Keratinocyte (primary cell): ENCODE measurements at regions not wholly inside any gene's neighbourhood (a gene's known extent, or its start where the extent isn't known, plus 50 kb on each side); places are given as distances from the start of the nearest gene placed in this dataset.

Source experiments
- DNase-seq: peaks from one replicate; pipeline ENCODE4 v3.0.0-alpha.2; 2011; ENCODE audit warnings: low read depth, missing footprints, low spot score
- FAIRE-seq: peaks from 2 replicates; lab custom pipeline; 2011; peaks lifted over from hg19 to GRCh38; lab: Jason Lieb, UNC
- H2AFZ ChIP-seq: 2 replicates; pipeline ENCODE4 v1.6.0; 2012; ENCODE audit warnings: low read length, control low read depth, inconsistent platforms; ENCODE audit not compliant: control insufficient read depth
- H3K27ac ChIP-seq: 2 replicates; pipeline ENCODE4 v1.5.1; 2011; ENCODE audit warnings: low read length; ENCODE audit not compliant: control insufficient read depth, insufficient read depth
- H3K27me3 ChIP-seq: 3 replicates; pipeline ENCODE4 v1.6.0; 2011; ENCODE audit warnings: low read length; ENCODE audit not compliant: control insufficient read depth, insufficient read depth; ENCODE audit errors: extremely low read depth
- H3K36me3 ChIP-seq, 2 experiments: 2 replicates in 1 of 2; 3 replicates in 1 of 2; pipeline ENCODE4 v1.5.1; 2011; ENCODE audit warnings: low read length in 2 of 2, mild to moderate bottlenecking in 1 of 2; ENCODE audit not compliant: control insufficient read depth in 2 of 2, insufficient read depth in 2 of 2; ENCODE audit errors: extremely low read depth in 1 of 2
- H3K4me1 ChIP-seq: 3 replicates; pipeline ENCODE4 v1.5.1; 2011; ENCODE audit warnings: low read length; ENCODE audit not compliant: control insufficient read depth, insufficient read depth; ENCODE audit errors: extremely low read depth
- H3K4me2 ChIP-seq: 3 replicates; pipeline ENCODE4 v1.6.0; 2011; ENCODE audit warnings: low read depth, low read length; ENCODE audit not compliant: control insufficient read depth, insufficient read depth; ENCODE audit errors: extremely low read depth
- H3K4me3 ChIP-seq, 3 experiments: fragments of 200-600 bp in 1 of 3; sonication (generic) in 1 of 3; 2 replicates in 2 of 3; 3 replicates in 1 of 3; pipeline ENCODE4 v1.5.1; 2011 to 2016; ENCODE audit warnings: low read length in 3 of 3, mild to moderate bottlenecking in 3 of 3, control low read depth in 2 of 3, inconsistent platforms in 1 of 3, low read depth in 1 of 3, mixed read lengths in 1 of 3, mixed run types in 1 of 3, moderate library complexity in 1 of 3; ENCODE audit not compliant: control insufficient read depth in 2 of 3, insufficient read depth in 2 of 3; ENCODE audit errors: extremely low read depth in 1 of 3
- H3K79me2 ChIP-seq: 2 replicates; pipeline ENCODE4 v1.6.0; 2012; ENCODE audit warnings: low read length; ENCODE audit not compliant: control insufficient read depth, insufficient read depth
- H3K9ac ChIP-seq: 3 replicates; pipeline ENCODE4 v1.6.0; 2011; ENCODE audit warnings: low read length; ENCODE audit not compliant: control insufficient read depth, insufficient read depth; ENCODE audit errors: extremely low read depth
- H3K9me1 ChIP-seq: 3 replicates; pipeline ENCODE4 v1.6.0; 2011; ENCODE audit warnings: low read length; ENCODE audit not compliant: control insufficient read depth, insufficient read depth; ENCODE audit errors: extremely low read depth
- H3K9me3 ChIP-seq: 2 replicates; pipeline ENCODE4 v1.5.1; 2012; ENCODE audit warnings: low read depth, low read length; ENCODE audit not compliant: control insufficient read depth
- H4K20me1 ChIP-seq: 3 replicates; pipeline ENCODE4 v1.6.0; 2011; ENCODE audit warnings: low read length; ENCODE audit not compliant: control insufficient read depth, insufficient read depth; ENCODE audit errors: extremely low read depth
- CTCF ChIP-seq, 3 experiments: IDR thresholded peaks in 1 of 3; conservative IDR thresholded peaks in 1 of 3; optimal IDR thresholded peaks in 1 of 3; 2 replicates in 2 of 3; 3 replicates in 1 of 3; pipeline versions ENCODE3 to v1.5.1; 2011; ENCODE audit warnings: low read length in 3 of 3, mild to moderate bottlenecking in 3 of 3, moderate library complexity in 2 of 3, control low read depth in 1 of 3, inconsistent platforms in 1 of 3; ENCODE audit not compliant: insufficient read depth in 2 of 3; ENCODE audit errors: extremely low read depth in 1 of 3
- EZH2 ChIP-seq: IDR thresholded peaks from one replicate; pipeline ENCODE4 v1.6.1; 2012; ENCODE audit warnings: inconsistent platforms, mild to moderate bottlenecking, low read length, moderate library complexity
- dilution Hi-C: fragments of 300-500 bp; cut with MboI; formaldehyde crosslinking; loops from one replicate; pipeline ENCODE4 v1.7.0; 2020; ENCODE audit warnings: low sequenced_read_pairs; ENCODE audit not compliant: extremely low pct_ligation_motif_present

GRCh38 chr7:109996927-109997326 lies 1094.0 kb upstream of the LRRN3 start:
- TF ChIP-seq CTCF (optimal IDR thresholded peaks at IDR 0.05 in 1 of 3, IDR thresholded peaks at IDR 0.05 in 1 of 3, conservative IDR thresholded peaks at IDR 0.05 in 1 of 3; ENCODE audit: extremely low read depth in 1 of 3, insufficient read depth in 2 of 3, low read length in 3 of 3) (no peak), EZH2 (no peak)
- Histone ChIP-seq H3K4me2 (no peak overlapping the region), H3K27ac (no peak overlapping the region), H3K4me1 (no peaks in the 10 kb centered on the region), H2AFZ (no peak overlapping the region), H3K9me3 (no peaks in the 10 kb centered on the region), H3K9ac (no peak overlapping the region), H3K27me3 (no peaks in the 10 kb centered on the region), H3K79me2 (no peaks in the 10 kb centered on the region), H3K4me3 (no peak overlapping the region), H4K20me1 (no peaks in the 10 kb centered on the region), H3K9me1 (no peaks in the 10 kb centered on the region), H3K36me3 (no peaks in the 10 kb centered on the region)
- DNase-seq (no peak), FAIRE-seq (no peak)
- dilution Hi-C loops = no loop called here

GRCh38 chr7:109997837-109998236 lies 1093.1 kb upstream of the LRRN3 start:
- Histone ChIP-seq H3K27ac (no peak overlapping the region), H2AFZ (no peak overlapping the region), H3K4me2 (no peak overlapping the region), H4K20me1 (no peaks in the 10 kb centered on the region), H3K9me1 (no peaks in the 10 kb centered on the region), H3K4me3 (no peak overlapping the region), H3K4me1 (no peaks in the 10 kb centered on the region), H3K9me3 (no peaks in the 10 kb centered on the region), H3K79me2 (no peaks in the 10 kb centered on the region), H3K27me3 (no peaks in the 10 kb centered on the region), H3K9ac (no peak overlapping the region), H3K36me3 (no peaks in the 10 kb centered on the region)
- DNase-seq (no peak), FAIRE-seq (no peak)
- dilution Hi-C loops = no loop called here
- TF ChIP-seq CTCF (optimal IDR thresholded peaks at IDR 0.05 in 1 of 3, IDR thresholded peaks at IDR 0.05 in 1 of 3, conservative IDR thresholded peaks at IDR 0.05 in 1 of 3; ENCODE audit: extremely low read depth in 1 of 3, insufficient read depth in 2 of 3, low read length in 3 of 3) (no peak), EZH2 (no peak)
